ENCODE measurements at regions not wholly inside any gene's neighbourhood (a gene's known extent, or its start where the extent isn't known, plus 50 kb on each side); places are given as distances from the start of the nearest gene placed in this dataset.
"Not testable (repeated sequence)": the region's sequence is repeated elsewhere in the genome, so short reads cannot be mapped to it uniquely, and the experiment has no call there.

GRCh38 chr11:67877316-67877715 is 126.6 kb downstream of the UNC93B1 start:
- DNase-seq (ENCODE audit: low spot score), result not testable (repeated sequence)

DNA sequence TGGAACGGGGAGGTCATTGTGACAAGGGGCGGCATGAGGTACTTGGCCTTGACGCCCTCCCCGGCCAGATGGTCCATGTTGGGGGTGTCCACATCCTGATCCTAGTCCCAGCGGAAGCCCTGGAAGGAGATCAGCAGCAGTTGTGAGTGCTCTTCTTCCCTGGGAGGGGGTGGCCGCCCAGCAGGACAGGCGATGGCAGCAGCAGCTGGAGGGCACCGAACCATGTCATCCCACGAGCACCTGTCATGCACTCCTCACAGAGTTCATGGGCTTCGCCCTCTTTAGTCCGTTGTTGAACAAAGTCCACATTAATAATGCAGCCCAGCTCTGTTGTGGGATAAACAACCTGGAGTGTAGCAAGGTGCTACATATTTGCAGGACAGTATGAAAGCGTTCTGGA is 130.7 kb downstream of the UNC93B1 start:
- not testable (repeated sequence) for DNase-seq (ENCODE audit: low spot score)

GRCh38 chr11:67871168-67871567 is 132.7 kb downstream of the UNC93B1 start:
- DNase-seq (ENCODE audit: low spot score), result not testable (repeated sequence)

- DNase-seq (ENCODE audit: low spot score), result not testable (repeated sequence)
These were observed 141.0 kb downstream of the UNC93B1 start for GRCh38 chr11:67862896-67863295.

DNA sequence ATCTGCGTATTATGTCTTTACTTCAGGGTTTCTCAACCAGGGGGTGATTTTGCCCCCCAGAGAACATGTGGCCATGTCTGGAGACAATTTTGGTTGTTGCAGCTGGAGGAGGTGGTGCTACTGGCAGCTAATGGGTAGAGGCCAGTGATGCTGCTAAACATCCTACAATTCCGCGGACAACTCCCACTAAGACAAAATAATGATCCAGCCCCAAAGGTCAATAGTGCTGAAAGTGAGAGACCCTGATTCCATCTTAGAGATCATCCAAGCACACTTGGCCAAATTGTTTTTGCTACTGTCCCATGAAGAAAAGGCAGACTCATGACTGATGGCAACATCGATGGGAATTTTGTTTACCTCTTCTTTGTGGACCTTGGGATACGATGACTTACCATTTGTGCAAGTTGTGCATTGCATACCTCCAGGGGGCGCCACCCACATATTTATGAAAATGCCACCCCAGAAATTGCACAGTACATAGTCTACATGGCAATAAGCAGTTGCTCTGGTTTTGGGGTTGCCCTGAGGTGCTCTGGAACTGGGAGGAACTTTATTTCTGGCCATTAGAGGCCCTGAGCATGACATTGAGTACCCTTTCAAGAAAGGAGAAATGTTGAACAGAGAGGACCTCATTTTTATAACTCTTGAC is 144.3 kb downstream of the UNC93B1 start:
- DNase-seq (ENCODE audit: low spot score), result not testable (repeated sequence)

DNA sequence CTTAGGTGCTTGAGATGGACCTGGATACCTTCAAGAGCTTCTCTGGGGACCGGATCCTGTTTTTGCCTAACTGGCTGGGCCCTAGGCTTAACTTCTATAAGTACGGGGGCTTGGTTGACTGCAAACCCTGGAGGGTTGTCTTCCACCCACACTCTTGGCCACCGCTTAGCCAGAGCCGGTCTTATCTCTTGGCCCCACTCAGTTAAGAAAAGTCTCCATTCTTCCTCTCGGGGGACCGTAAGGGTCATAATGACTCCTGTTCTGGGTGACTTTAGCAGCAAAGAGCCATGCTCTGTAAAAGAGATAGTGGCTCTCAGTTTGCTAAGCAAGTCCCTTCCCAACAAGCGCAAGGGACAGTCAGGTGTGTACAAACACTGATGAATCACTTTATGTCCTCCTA is 153.2 kb downstream of the UNC93B1 start:
- not testable (repeated sequence) for DNase-seq (ENCODE audit: low spot score)

- DNase-seq (ENCODE audit: low spot score), result not testable (repeated sequence)
These were observed 154.1 kb downstream of the UNC93B1 start for GRCh38 chr11:67849766-67850165.

- DNase-seq (ENCODE audit: low spot score), result not testable (repeated sequence)
These were observed 155.7 kb downstream of the UNC93B1 start for GRCh38 chr11:67847896-67848875.

- DNase-seq (ENCODE audit: low spot score), result not testable (repeated sequence)
These were observed 157.6 kb downstream of the UNC93B1 start for GRCh38 chr11:67846303-67846702.

DNA sequence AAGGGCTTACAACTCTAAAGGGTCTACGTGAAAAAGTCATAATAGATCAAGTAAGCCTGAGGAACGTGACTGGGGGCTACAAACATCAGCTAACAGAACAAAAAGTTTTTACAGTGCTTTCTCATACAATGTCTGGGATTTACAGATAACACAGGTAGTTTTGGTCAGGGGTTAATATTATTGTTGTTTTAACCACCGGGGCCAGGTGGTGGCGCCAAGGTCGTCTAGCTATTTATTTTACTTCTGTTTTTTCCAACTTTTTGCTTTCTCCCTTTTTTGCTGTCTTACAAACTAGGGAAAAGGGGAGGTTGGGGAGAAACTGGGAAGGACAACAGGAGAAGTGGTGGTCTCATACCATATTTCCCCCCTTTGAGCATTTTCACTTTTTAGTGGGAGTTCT is 158.6 kb downstream of the UNC93B1 start:
- DNase-seq (ENCODE audit: low spot score), result not testable (repeated sequence)

DNA sequence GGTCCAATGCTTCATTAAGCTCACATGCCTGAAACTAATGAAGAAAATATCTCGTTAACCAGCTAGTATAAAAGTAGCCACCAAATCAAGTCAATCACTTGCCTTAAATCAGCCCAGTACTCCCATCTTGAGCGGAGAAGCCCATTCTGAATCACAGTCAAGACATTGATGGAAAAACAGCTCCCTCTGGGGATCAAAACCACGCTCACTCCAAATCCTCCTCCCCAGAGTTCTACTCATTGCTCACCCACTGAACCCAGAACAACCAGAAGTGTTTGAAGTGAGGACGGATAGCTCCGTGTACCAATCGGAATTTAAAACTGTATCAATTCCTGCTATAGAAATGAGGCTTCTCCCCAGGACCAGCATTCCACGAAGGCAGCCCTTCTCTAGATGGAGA is 163.3 kb downstream of the UNC93B1 start:
- DNase-seq (ENCODE audit: low spot score), result not testable (repeated sequence)

DNA sequence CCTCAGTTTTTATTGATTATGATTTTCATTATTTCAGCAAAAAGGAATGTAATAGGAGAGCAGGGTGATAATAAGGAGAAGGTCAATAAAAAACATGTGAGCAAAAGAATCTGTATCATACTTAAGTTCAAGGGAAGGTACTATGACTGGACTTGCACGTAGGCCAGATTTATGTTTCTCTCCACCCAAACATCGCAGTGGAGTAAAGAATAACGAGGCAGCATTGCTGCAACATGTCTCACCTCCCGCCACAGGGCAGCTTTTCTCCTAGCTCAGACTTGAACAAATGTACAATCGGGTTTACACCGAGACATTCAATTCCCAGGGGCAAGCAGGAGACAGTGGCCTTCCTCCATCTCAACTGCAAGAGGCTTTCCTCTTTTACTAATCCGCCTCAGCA is 155.7 kb upstream of the ALDH3B2 start:
- not testable (repeated sequence) for DNase-seq (ENCODE audit: low spot score)

DNA sequence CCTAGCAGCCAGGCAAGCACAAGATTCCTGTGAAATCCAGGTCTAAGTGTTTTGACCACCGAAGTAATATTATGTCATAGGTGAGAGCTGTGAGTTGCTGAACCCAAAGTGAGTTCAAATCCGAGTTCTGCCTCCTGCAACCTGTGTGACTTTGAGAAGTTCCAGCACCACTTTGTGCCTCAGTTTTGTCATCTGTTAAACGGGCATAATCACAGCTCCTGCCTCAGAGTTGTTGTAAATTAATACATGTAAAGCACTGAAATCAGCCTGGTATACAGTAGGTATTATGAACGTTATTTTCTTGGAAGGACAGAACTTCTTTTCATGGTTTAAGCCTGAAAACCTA is 152.5 kb upstream of the ALDH3B2 start:
- DNase-seq (ENCODE audit: low spot score), result not testable (repeated sequence)

DNA sequence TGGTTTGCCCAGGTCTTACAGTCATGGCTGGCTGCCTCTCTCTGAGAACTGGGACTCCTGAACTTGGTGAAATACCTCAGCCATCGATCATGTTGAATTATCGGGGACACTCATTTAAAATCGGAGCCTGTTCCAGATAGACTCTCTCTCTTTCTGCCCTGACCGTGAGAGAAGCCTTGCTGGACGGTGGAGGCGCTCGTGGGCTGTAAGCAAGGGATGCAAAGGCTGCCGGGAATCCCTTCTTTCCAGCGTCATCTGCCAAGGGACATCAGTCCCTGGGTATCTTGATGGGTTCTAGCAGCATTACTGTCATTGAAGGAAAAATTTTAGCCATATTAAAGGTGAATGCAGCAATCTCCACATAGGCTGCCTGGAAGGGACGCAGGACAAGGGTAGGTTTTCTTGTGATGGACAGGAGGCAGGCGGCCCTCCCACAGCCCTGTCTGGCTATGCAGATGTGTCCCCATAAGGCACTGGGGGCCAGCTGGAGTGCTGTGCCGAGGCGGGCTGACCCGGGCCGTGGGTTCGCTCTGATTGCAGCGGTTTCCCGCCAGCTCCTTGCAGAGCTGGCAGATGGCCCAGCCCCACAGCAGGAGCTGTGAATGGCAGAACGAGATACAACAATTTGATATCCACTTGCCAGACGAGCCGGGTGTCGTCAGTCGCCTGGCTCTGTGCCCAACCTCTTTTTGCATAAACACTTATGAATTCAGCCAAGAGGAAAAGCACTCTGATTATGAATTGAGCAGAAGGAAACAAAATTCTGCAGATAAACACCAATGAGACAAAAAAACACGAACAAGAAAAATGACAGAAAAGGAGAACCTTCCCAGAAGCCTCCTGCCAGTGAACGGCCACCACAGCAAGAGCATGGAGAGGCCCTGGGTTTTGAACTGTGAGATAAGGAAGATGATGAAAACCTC is 151.9 kb upstream of the ALDH3B2 start:
- DNase-seq (ENCODE audit: low spot score), result not testable (repeated sequence)

GRCh38 chr11:67824861-67825260 is 150.4 kb upstream of the ALDH3B2 start:
- DNase-seq (ENCODE audit: low spot score), result not testable (repeated sequence)

- no peak for DNase-seq (ENCODE audit: low spot score)
- no peak for TF ChIP-seq CTCF (IDR thresholded peaks at IDR 0.05; ENCODE audit: extremely low read depth, missing control alignments)
These were observed 145.7 kb upstream of the ALDH3B2 start for GRCh38 chr11:67820081-67820480.

- not testable (repeated sequence) for DNase-seq (ENCODE audit: low spot score)
These were observed 143.1 kb upstream of the ALDH3B2 start for GRCh38 chr11:67817558-67817957.

DNA sequence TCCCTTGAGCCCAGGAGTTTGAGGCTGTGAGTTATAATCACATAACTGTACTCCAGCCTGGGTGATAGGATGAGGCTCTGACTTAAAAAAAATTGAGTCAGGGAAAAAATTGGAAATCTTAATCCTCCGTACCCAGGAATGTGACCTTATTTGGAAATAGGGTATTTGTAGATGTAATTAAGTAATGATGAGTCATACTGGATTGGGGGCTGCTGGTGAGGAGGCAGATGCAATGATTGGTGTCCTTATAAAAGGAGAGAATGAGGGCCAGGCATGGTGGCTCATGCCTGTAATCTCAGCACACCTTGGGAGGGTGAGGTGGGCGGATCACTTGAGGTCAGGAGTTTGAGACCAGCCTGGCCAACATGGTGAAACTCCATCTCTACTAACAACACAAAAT is 134.9 kb upstream of the ALDH3B2 start:
- not testable (repeated sequence) for DNase-seq (ENCODE audit: low spot score)

GRCh38 chr11:67807896-67808295 is 133.5 kb upstream of the ALDH3B2 start:
- not testable (repeated sequence) for DNase-seq (ENCODE audit: low spot score)

DNA sequence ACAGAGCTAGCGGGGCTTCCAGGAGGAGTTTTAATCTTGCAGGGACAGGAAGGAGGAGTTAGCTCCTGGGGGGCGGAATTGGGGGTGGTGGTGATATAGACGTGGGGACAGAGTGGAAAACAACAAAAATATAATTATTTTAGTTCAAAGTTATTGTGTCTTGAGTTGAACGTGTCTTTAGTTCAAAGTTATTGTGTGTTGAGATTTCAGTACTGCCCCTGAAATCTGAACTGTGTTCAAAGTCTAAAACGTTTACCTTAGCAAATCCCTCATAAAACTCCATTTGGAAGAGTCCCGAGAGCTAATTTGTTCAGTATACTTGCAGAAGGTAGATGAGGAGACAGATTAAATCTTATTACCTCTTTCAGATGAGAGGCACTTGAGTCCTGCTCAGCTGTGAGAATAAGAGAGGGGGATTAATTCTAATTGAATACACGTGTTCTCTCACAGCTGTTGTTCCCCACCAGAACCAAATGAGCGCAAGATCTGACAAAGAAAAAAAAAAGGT is 132.4 kb upstream of the ALDH3B2 start:
- not testable (repeated sequence) for DNase-seq (ENCODE audit: low spot score)
